Inflammatory macrophage treated with lipopolysaccharide for 4 hours (primary cell): ENCODE measurements at regions not wholly inside any gene's neighbourhood (a gene's known extent, or its start where the extent isn't known, plus 50 kb on each side); places are given as distances from the start of the nearest gene placed in this dataset.

ENCODE experiments used
- DNase-seq: peaks from one replicate; pipeline ENCODE4 v3.0.0-alpha.2; 2020

- no peak for DNase-seq
Observed at GRCh38 chr9:7936996-7937395, 137.4 kb upstream of the DMAC1 start.

- DNase-seq, result no peak
Observed at GRCh38 chr9:7936163-7936562, 136.6 kb upstream of the DMAC1 start.

- DNase-seq, result peak; percentile 77
Observed at GRCh38 chr9:7935681-7936080, 136.1 kb upstream of the DMAC1 start.

GRCh38 chr9:7932767-7933166, 133.2 kb upstream of the DMAC1 start:
- DNase-seq, result no peak

- DNase-seq, result no peak
Observed at GRCh38 chr9:7930613-7931012, 131.0 kb upstream of the DMAC1 start.

GRCh38 chr9:7921545-7922197, 122.1 kb upstream of the DMAC1 start:
- no peak for DNase-seq

- DNase-seq, result no peak
Observed at GRCh38 chr9:7912037-7912535, 112.5 kb upstream of the DMAC1 start.

- DNase-seq, result no peak
Observed at GRCh38 chr9:7910426-7911020, 110.9 kb upstream of the DMAC1 start.

- DNase-seq, result no peak
Observed at GRCh38 chr9:7909537-7909936, 110.0 kb upstream of the DMAC1 start.

- no peak for DNase-seq
Observed at GRCh38 chr9:7907551-7908337, 108.2 kb upstream of the DMAC1 start.

GRCh38 chr9:7906783-7907550, 107.4 kb upstream of the DMAC1 start:
- no peak for DNase-seq

GRCh38 chr9:7901621-7902020, 102.0 kb upstream of the DMAC1 start:
- no peak for DNase-seq

- DNase-seq, result no peak
Observed at GRCh38 chr9:7900541-7900940, 101.0 kb upstream of the DMAC1 start.

GRCh38 chr9:7899753-7900152, 100.2 kb upstream of the DMAC1 start:
- no peak for DNase-seq

- no peak for DNase-seq
Observed at GRCh38 chr9:7894231-7894630, 94.7 kb upstream of the DMAC1 start.

- no peak for DNase-seq
Observed at GRCh38 chr9:7892975-7893374, 93.4 kb upstream of the DMAC1 start.

- no peak for DNase-seq
Observed at GRCh38 chr9:7879551-7880245, 80.1 kb upstream of the DMAC1 start.

GRCh38 chr9:7871977-7872730, 72.6 kb upstream of the DMAC1 start:
- DNase-seq, result no peak

- DNase-seq, result no peak
Observed at GRCh38 chr9:7869340-7869739, 69.8 kb upstream of the DMAC1 start.

- DNase-seq, result no peak
Observed at GRCh38 chr9:7862170-7862569, 62.6 kb upstream of the DMAC1 start.

GRCh38 chr9:7861086-7861485, 61.5 kb upstream of the DMAC1 start:
- DNase-seq, result no peak

GRCh38 chr9:7860335-7860709, 60.7 kb upstream of the DMAC1 start:
- no peak for DNase-seq
